SK-N-SH treated with all-trans-retinoic acid at 6 μM for 48 hours (cell line): ENCODE measurements at regions not wholly inside any gene's neighbourhood (a gene's known extent, or its start where the extent isn't known, plus 50 kb on each side); places are given as distances from the start of the nearest gene placed in this dataset.

Experiments used
- BACH2 ChIP-seq: fragments of 250-450 bp; sonication (Bioruptor Pico); IDR thresholded peaks from 2 replicates; pipeline ENCODE4 v1.9.0; 2021; ENCODE audit warnings: mild to moderate bottlenecking, borderline replicate concordance
- CSDC2 ChIP-seq: fragments of 250-450 bp; sonication (Bioruptor Pico); IDR thresholded peaks from 2 replicates; pipeline ENCODE4 v1.5.0; 2020; ENCODE audit warnings: mild to moderate bottlenecking, moderate library complexity
- RARB ChIP-seq: fragments of 250-450 bp; sonication (Bioruptor Pico); IDR thresholded peaks from 2 replicates; pipeline ENCODE4 v1.8.0; 2021; ENCODE audit warnings: mild to moderate bottlenecking, moderate library complexity

- TF ChIP-seq BACH2 (CRISPR knock-in tag): no peak
- no peak for TF ChIP-seq RARB (CRISPR knock-in tag)
- TF ChIP-seq CSDC2: no peak
Measured at GRCh38 chr6:9710574-9710973, 704.3 kb downstream of the TFAP2A start.
